NCI-H146 (cell line): ENCODE measurements at regions not wholly inside any gene's neighbourhood (a gene's known extent, or its start where the extent isn't known, plus 50 kb on each side); places are given as distances from the start of the nearest gene placed in this dataset.

Experiments
- DNase-seq: peaks from one replicate; lab custom pipeline; 2025; lab: John Stamatoyannopoulos, UW

GRCh38 chr1:60345049-60345448, 271.5 kb upstream of the C1orf87 start:
- no peak for DNase-seq

DNA sequence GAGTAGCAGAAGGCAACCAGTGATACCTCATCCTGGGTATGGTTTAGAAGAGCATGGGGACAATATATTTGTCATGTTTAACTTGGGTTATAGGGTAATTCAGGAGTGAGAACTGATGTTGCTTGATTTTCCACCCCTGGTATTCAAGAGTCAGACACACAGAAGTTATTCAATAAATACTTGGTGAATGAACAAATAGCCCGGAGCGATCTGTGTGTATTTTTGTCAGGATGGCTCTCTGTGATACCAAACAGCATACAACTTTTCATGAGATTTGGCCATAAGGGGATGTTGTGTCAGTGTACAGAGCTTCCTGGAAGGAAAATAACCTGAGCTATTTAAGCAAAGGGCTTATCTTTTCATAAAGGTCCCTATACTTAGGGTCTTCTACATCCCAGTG, 270.2 kb upstream of the C1orf87 start:
- no peak for DNase-seq

DNA sequence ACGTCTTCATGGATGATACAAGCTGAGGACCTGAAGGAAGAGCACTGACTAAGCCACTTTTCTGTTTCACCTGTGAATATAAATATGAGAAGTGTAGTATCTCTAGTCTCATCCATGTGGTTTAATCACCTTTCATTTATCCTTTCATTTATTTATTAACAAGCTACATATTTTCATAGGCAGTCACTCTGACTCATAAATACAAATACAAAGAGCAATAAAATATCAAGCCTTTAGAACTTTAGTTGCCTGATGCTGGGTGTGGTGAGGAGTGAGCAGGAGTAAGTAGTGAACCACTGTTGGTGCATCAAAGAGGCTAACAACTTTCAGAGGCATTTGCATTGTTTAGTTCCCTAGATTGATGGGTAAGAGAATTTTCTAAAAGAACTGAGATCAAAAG, 269.0 kb upstream of the C1orf87 start:
- no peak for DNase-seq

DNA sequence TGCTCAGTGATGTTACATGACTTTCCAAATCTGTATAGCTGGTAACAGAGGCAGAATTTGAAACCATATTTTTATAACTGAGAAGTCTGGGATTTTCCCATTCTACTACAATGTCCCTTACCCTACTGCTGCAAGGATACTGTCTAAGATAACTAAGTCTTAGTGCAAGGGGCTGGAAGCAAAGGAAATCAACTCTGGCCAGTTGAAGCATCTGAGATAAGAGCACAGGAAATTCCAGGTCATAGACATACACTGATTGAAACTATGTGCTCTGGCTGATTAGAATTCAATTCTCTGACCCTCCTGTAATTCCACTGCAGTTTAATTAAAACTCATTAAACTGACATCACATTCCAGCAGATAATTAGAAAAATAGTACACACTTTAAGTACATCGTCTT, 267.7 kb upstream of the C1orf87 start:
- no peak for DNase-seq

DNA sequence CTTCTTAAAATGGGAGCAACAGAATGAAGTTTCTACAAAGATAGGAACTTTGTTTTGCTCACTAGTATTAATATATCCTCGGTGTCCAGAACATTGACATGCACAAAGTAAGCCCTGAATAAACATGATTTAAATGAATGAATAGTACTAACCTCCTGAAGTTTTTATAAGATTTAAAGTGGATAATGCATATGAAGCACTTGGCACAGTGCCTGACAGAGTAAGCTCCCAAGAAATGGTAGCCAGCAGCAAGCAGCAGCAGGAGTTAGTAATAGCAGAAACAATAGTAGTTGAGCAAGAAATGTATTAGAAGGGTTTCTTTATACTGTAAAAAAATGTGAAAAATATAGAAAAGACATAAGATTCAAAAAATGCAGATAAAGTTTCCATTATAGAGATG, 258.1 kb upstream of the C1orf87 start:
- no peak for DNase-seq

DNA sequence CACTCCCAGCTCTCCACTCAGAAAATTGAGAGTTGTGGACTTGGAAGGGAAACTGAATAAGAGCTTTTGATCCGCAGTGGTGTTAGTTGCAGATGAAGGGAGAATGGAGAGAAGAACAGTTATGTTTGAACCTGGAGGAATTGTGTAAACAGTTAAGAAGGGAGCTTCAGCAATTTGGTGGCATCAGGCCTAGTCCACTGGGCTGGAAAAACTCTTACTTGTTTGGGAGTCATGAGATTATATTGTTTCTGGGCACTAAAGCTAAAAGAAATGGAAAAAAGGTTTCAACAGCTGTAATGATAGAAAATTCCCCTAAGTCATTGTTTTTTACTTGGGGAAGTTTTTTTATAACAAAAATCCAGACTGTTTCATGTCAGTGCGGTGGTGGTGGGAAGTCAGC, 256.1 kb upstream of the C1orf87 start:
- no peak for DNase-seq

GRCh38 chr1:60311838-60312237, 238.3 kb upstream of the C1orf87 start:
- DNase-seq: no peak

- DNase-seq: no peak
Measured at GRCh38 chr1:60299581-60299980, 226.0 kb upstream of the C1orf87 start.

GRCh38 chr1:60298290-60298689, 224.7 kb upstream of the C1orf87 start:
- no peak for DNase-seq

GRCh38 chr1:60296794-60297193, 223.2 kb upstream of the C1orf87 start:
- no peak for DNase-seq

- DNase-seq: no peak
Measured at GRCh38 chr1:60292140-60292539, 218.6 kb upstream of the C1orf87 start.

- no peak for DNase-seq
Measured at GRCh38 chr1:60290393-60290792, 216.8 kb upstream of the C1orf87 start.

DNA sequence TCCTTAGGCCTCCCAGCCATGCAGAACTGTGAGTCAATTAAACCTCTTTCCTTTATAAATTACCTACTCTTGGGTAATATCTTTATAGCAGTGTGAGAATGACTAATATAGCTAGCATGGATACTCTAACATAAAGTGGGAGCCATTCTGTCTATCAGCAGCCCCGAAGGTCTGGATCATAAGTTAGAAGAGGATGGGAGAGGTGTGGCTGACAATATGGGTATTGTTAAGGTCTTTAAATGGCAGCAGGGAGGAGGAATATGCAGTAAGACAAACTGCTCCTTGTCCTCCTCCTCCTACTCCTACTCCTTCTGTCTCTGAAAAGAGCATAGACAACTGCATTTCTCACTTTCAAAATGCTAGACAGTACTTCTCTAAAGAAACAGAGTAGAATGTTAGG, 214.0 kb upstream of the C1orf87 start:
- DNase-seq: no peak

GRCh38 chr1:60283690-60284089, 210.1 kb upstream of the C1orf87 start:
- DNase-seq: no peak

GRCh38 chr1:60281360-60281932, 207.9 kb upstream of the C1orf87 start:
- peak; percentile 76 for DNase-seq

DNA sequence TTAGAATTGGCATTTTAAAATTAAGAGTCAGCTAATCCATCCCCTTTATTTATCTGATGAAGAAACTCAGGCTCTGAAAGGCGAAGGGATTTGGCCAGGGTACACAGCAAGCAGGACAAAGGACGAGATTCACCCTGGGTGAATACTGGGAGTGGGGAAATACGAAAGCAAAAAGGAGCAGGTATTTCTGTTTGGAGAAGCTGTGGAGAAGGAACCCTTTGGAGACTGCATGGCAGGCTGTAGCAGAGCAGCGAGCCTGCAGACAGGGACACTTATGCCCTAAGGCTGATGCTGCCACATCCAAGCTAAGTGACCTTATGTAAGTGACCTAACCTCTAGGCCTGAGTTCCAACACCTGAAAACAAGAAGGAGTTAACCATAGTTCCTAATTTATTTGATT, 207.2 kb upstream of the C1orf87 start:
- DNase-seq: peak; percentile 5

- no peak for DNase-seq
Measured at GRCh38 chr1:60280256-60280655, 206.7 kb upstream of the C1orf87 start.

GRCh38 chr1:60279798-60280197, 206.2 kb upstream of the C1orf87 start:
- no peak for DNase-seq

DNA sequence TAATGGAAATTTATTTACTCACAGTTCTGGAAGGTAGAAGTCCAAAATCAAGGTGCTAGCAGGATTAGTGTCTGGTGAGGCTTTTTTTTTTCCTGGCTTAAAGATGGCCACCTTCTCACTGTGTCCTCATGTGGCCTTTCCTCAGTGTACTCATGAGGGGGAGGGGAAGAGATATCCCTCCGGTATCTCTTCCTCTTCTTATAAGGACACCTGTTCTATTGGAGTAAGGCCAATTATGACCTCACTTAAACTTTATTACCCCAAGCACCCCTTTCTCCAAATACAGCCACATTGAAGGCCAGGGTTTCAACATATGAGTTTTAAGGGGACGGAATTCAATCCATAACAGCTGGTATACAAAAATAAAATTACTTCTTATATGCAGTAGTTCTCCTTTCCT, 203.7 kb upstream of the C1orf87 start:
- peak; percentile 7 for DNase-seq

DNA sequence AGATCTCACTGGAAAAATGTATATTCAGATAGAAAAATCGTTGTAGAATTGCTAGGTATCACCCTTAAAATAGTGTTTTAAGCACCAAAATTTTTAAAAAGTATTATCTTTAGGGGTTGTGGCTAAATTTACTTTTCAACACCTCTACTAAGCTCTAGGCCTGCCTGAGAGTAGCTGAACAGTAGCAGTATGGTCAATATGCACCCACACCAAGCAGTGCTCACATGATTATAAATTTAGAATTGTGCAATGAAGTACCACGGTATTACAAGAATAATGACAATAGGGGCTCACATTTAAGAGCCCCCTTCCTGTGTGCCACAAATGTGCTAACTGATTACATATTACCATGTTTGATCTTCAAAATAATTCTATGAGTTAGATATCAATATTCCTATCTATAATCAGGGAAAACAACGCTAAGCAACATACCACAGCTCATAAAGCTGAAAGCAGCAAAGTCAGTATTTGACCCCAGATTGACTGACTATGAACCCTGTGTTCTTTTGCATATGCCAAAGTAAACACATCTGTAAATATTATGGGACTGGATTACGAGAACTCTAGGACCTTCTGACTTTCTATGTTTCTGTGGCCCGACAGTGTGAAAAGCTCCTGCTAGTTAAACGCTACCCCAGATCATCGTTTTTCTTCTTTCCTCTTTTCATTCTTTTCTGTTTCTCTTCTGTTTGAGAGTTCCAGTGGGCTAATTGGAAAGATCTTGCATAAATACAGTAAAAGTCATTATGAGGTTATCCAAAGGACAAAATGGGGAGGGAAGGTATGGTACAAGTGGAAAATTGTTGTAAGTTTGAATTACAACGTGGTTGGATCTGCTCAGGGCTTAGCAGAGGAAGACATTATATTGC, 201.1 kb upstream of the C1orf87 start:
- DNase-seq: no peak

DNA sequence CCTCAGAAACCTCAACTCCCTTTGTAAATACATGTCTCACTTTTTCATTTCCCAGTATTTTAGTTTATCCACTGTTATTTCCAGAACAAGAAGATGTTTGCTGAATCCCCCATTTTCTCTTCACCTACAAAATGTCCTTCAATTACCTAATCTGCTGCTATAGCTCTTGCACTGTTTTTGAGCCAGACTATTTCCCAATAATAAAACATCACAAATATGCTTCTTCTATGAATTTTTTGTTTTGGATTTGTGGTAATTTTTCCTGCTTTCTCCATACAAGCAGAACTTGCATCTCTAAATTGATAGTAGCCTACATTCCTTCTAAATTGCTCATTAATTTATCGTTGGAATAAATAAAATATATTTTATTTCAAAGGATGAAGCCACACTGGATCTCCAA, 199.6 kb upstream of the C1orf87 start:
- no peak for DNase-seq

DNA sequence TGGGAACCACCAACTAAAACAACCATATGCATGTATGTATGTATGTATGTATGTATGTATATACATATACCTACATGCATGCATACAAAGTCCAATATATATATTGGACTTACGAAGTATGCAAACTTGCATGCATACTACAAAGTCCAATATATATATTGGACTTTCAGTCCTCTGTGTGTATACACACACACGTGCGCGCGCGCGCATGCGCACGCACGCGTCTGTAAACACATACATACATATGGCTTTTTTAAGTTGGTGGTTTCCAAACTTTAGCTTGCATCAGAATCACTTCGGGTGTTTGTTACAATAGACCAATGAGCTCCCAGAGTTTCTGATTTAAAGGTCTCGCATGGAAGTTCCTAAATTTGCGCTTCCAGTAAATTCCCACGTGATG, 197.5 kb upstream of the C1orf87 start:
- DNase-seq: no peak

DNA sequence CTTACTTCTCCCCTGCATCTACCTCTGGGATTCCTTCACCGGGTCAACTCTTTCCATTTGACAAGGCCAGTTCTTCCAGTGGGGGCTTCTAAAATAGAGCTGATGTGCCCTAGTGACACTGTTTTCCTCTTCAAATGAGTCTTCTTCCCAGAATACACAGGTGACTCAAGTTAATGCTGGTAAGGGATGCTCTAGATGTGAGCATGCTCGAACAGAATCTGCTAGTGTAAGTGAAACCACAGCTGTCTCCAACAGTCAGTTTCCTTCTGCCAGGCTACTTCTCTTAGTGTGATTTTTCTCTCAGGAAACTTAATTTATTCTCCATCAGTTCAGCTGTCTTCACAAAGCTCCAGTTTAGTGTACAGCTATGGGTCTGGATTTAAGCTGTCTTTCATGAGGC, 194.9 kb upstream of the C1orf87 start:
- no peak for DNase-seq
